HEK293 (cell line): ENCODE measurements at regions not wholly inside any gene's neighbourhood (a gene's known extent, or its start where the extent isn't known, plus 50 kb on each side); places are given as distances from the start of the nearest gene placed in this dataset.

Experiments
- CTCF ChIP-seq: fragments of 450-650 bp; formaldehyde crosslinking; IDR thresholded peaks from 2 replicates; pipeline ENCODE4 v1.5.1; 2016; ENCODE audit warnings: missing biosample characterization, missing genetic modification characterization
- KLF8 ChIP-seq: fragments of 450-650 bp; formaldehyde crosslinking; IDR thresholded peaks from 2 replicates; pipeline ENCODE4 v1.5.1; 2016; ENCODE audit warnings: missing biosample characterization, missing genetic modification characterization
- PRDM10 ChIP-seq: fragments of 450-650 bp; formaldehyde crosslinking; IDR thresholded peaks from 2 replicates; pipeline ENCODE4 v1.5.1; 2016; ENCODE audit warnings: missing biosample characterization, missing genetic modification characterization
- SALL2 ChIP-seq: fragments of 450-650 bp; formaldehyde crosslinking; IDR thresholded peaks from 2 replicates; pipeline ENCODE4 v1.5.0; 2017; ENCODE audit warnings: missing biosample characterization, mild to moderate bottlenecking, missing genetic modification characterization, borderline replicate concordance
- SP2 ChIP-seq: fragments of 450-650 bp; formaldehyde crosslinking; IDR thresholded peaks from 2 replicates; pipeline ENCODE4 v1.5.1; 2016; ENCODE audit warnings: missing biosample characterization, missing genetic modification characterization
- ZBTB7A ChIP-seq: fragments of 450-650 bp; formaldehyde crosslinking; IDR thresholded peaks from 2 replicates; pipeline ENCODE4 v1.5.1; 2016; ENCODE audit warnings: low read depth, missing biosample characterization, missing genetic modification characterization
- ZNF140 ChIP-seq: fragments of 450-650 bp; formaldehyde crosslinking; IDR thresholded peaks from 2 replicates; pipeline ENCODE4 v1.5.1; 2016; ENCODE audit warnings: missing biosample characterization, missing genetic modification characterization

- TF ChIP-seq SALL2 (tag by site-specific recombination) (no peak), CTCF (tag by site-specific recombination) (no peak), KLF8 (tag by site-specific recombination) (no peak), PRDM10 (tag by site-specific recombination) (no peak), ZNF140 (tag by site-specific recombination) (no peak), SP2 (tag by site-specific recombination) (no peak), ZBTB7A (tag by site-specific recombination) (no peak)
Measured at GRCh38 chr12:103249607-103250006, 246.2 kb downstream of the C12orf42 start.
